GM13977 (cell line): ENCODE measurements at regions not wholly inside any gene's neighbourhood (a gene's known extent, or its start where the extent isn't known, plus 50 kb on each side); places are given as distances from the start of the nearest gene placed in this dataset.

Experiments used
- DNase-seq: peaks from one replicate; pipeline ENCODE4 v3.0.0; 2012; ENCODE audit warnings: low spot score
- CTCF ChIP-seq: IDR thresholded peaks from 2 replicates; pipeline ENCODE4 v1.5.1; 2012; ENCODE audit warnings: mild to moderate bottlenecking, control low read depth; ENCODE audit not compliant: insufficient read depth; ENCODE audit errors: extremely low read depth, missing control alignments
- in situ Hi-C: fragments of 300-500 bp; cut with MboI; formaldehyde crosslinking; loops from one replicate; pipeline ENCODE4 v1.12.0; 2022; ENCODE audit warnings: low sequenced_read_pairs, low pct_unique_long_range_greater_than_20kb, mixed read lengths, inconsistent platforms; ENCODE audit not compliant: unreplicated experiment

GRCh38 chr1:2928366-2929325 lies 92.6 kb upstream of the ACTRT2 start:
- no peak for TF ChIP-seq CTCF
- in situ Hi-C loops, result no loop called here

GRCh38 chr1:2929335-2929734 lies 91.9 kb upstream of the ACTRT2 start:
- no peak for DNase-seq
- in situ Hi-C loops, result no loop called here
- no peak for TF ChIP-seq CTCF

More at GRCh38 chr1:2928366-2929325, 92.6 kb upstream of the ACTRT2 start:
- no peak for DNase-seq

- no peak for DNase-seq
- in situ Hi-C loops, result no loop called here
- no peak for TF ChIP-seq CTCF
Observed at GRCh38 chr1:2930016-2930815, 91.1 kb upstream of the ACTRT2 start.

GRCh38 chr1:2930913-2931723 lies 90.1 kb upstream of the ACTRT2 start:
- in situ Hi-C loops, result no loop called here
- DNase-seq, result no peak

GRCh38 chr1:2931724-2932401 lies 89.4 kb upstream of the ACTRT2 start:
- TF ChIP-seq CTCF, result no peak
- no peak for DNase-seq
- in situ Hi-C loops, result no loop called here

More at GRCh38 chr1:2930913-2931723, 90.1 kb upstream of the ACTRT2 start:
- TF ChIP-seq CTCF, result no peak
